PC-9 (cell line): ENCODE measurements at regions not wholly inside any gene's neighbourhood (a gene's known extent, or its start where the extent isn't known, plus 50 kb on each side); places are given as distances from the start of the nearest gene placed in this dataset.

Experiments
- BruUV-seq: library from RNA; stranded (reverse); fragments of 400-500 nt; replicated peaks from 2 replicates; lab custom pipeline; 2021; lab: Mats Ljungman, UMichigan
- CTCF ChIA-PET: fragments of 300-600 bp; sonication (Branson Sonifier 250); formaldehyde crosslinking; loops from one replicate; lab custom pipeline; 2022; ENCODE audit warnings: antibody characterized with exemption; lab: Charles Lee
- POLR2A ChIA-PET: fragments of 300-600 bp; sonication (Branson Sonifier 250); formaldehyde crosslinking; loops from one replicate; lab custom pipeline; 2022; ENCODE audit warnings: antibody characterized with exemption; ENCODE audit not compliant: unreplicated experiment; lab: Charles Lee
- DNase-seq, 2 experiments: peaks; one replicate each; pipeline versions ENCODE4 v3.0.0 to v3.0.0-alpha.2; 2015 to 2022; ENCODE audit warnings: mixed read lengths in 1 of 2
- H2AFZ ChIP-seq: fragments of 200-600 bp; sonication (generic); 2 replicates; pipeline ENCODE4 v1.8.1; 2017; ENCODE audit warnings: antibody characterized with exemption
- H3F3A ChIP-seq: fragments of 200-600 bp; sonication (generic); 2 replicates; pipeline ENCODE4 v1.8.1; 2017; ENCODE audit warnings: antibody characterized with exemption, mild to moderate bottlenecking, low read depth; ENCODE audit not compliant: insufficient read depth
- H3K27ac ChIP-seq: fragments of 200-600 bp; sonication (generic); 2 replicates; pipeline ENCODE4 v1.6.1; 2016; ENCODE audit warnings: mixed run types
- H3K27me3 ChIP-seq: fragments of 200-600 bp; sonication (generic); 2 replicates; pipeline ENCODE4 v1.6.1; 2016; ENCODE audit warnings: low read depth, mixed run types; ENCODE audit not compliant: insufficient read depth
- H3K36me3 ChIP-seq: fragments of 200-600 bp; sonication (generic); 2 replicates; pipeline ENCODE4 v1.6.1; 2016; ENCODE audit warnings: low read depth, mixed run types
- H3K4me1 ChIP-seq: fragments of 200-600 bp; sonication (generic); replicated peaks from 2 replicates; pipeline ENCODE4 v1.6.1; 2016; ENCODE audit warnings: mixed run types; ENCODE audit not compliant: insufficient read depth
- H3K4me2 ChIP-seq: fragments of 200-600 bp; sonication (generic); 2 replicates; pipeline ENCODE4 v1.6.1; 2017; ENCODE audit warnings: mixed run types
- H3K4me3 ChIP-seq: fragments of 200-600 bp; sonication (generic); 2 replicates; pipeline ENCODE4 v1.6.1; 2016; ENCODE audit warnings: mixed run types
- H3K79me2 ChIP-seq: fragments of 200-600 bp; sonication (generic); 2 replicates; pipeline ENCODE4 v1.6.1; 2017; ENCODE audit warnings: low read depth, mixed run types
- H3K9me2 ChIP-seq: fragments of 200-600 bp; sonication (generic); 2 replicates; pipeline ENCODE4 v1.8.1; 2017; ENCODE audit warnings: mild to moderate bottlenecking; ENCODE audit not compliant: insufficient read depth
- H3K9me3 ChIP-seq: fragments of 200-600 bp; sonication (generic); 2 replicates; pipeline ENCODE4 v1.8.1; 2016; ENCODE audit warnings: low read depth; ENCODE audit not compliant: insufficient read depth
- H4K20me1 ChIP-seq: fragments of 200-600 bp; sonication (generic); 2 replicates; pipeline ENCODE4 v1.8.1; 2017; ENCODE audit not compliant: insufficient read depth
- EZH2 ChIP-seq: fragments of 200-600 bp; sonication (generic); IDR thresholded peaks from 2 replicates; pipeline ENCODE4 v1.8.0; 2017; ENCODE audit warnings: antibody characterized with exemption, low read depth
- intact Hi-C: fragments of 100-400 bp; cut with micrococcal nuclease; formaldehyde crosslinking; loops from one replicate; pipeline ENCODE4 v1.10.0; 2022; ENCODE audit not compliant: unreplicated experiment
- TF ChIP-seq, protein P1 (sequence below): fragments of 200-600 bp; sonication (generic); conservative IDR thresholded peaks from 2 replicates; pipeline ENCODE4 v1.6.1; 2017; ENCODE audit warnings: mixed run types, antibody characterized with exemption, mild to moderate bottlenecking, moderate library complexity

DNA sequence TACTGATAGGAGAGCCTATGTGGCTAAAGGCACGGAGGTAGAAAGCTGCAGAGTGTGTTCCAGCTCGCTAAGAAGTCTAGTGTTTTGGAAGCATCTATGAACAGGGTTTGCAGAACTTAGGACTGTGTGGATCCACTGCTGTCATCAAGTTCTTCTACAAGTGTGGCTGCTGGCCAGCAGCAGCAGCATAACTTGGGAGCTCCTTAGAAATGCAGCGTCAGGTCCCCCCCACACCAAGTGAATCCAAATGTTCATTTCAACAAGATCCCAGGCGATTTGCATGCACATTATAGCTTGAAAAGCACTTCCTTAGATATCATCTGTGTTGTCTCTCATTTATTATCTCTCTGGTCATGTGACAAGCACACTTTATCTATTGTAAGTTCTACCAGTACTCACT lies 131.9 kb upstream of the SHISA6 start:
- no peaks in the 10 kb centered on the region for H4K20me1 ChIP-seq
- no peaks in the 10 kb centered on the region for H3K27me3 ChIP-seq
- H3K9me3 ChIP-seq, result no peaks in the 10 kb centered on the region
- intact Hi-C loops, result no loop called here
- no peak overlapping the region for H3K4me2 ChIP-seq
- H3K4me1 ChIP-seq, result no peaks in the 10 kb centered on the region
- no peak for TF ChIP-seq EZH2
- TF ChIP-seq, protein P1, sequence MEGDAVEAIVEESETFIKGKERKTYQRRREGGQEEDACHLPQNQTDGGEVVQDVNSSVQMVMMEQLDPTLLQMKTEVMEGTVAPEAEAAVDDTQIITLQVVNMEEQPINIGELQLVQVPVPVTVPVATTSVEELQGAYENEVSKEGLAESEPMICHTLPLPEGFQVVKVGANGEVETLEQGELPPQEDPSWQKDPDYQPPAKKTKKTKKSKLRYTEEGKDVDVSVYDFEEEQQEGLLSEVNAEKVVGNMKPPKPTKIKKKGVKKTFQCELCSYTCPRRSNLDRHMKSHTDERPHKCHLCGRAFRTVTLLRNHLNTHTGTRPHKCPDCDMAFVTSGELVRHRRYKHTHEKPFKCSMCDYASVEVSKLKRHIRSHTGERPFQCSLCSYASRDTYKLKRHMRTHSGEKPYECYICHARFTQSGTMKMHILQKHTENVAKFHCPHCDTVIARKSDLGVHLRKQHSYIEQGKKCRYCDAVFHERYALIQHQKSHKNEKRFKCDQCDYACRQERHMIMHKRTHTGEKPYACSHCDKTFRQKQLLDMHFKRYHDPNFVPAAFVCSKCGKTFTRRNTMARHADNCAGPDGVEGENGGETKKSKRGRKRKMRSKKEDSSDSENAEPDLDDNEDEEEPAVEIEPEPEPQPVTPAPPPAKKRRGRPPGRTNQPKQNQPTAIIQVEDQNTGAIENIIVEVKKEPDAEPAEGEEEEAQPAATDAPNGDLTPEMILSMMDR, result no peak
- BruUV-seq, result no TSS peak
- H3K4me3 ChIP-seq, result no peak overlapping the region
- POLR2A ChIA-PET, result no interaction called here
- DNase-seq, result no peak
- no peaks in the 10 kb centered on the region for H3K79me2 ChIP-seq
- CTCF ChIA-PET, result no interaction called here
- H3K36me3 ChIP-seq, result no peaks in the 10 kb centered on the region
- H3F3A ChIP-seq, result no peaks in the 10 kb centered on the region
- H3K27ac ChIP-seq, result no peak overlapping the region
- H2AFZ ChIP-seq, result no peak overlapping the region
- no peaks in the 10 kb centered on the region for H3K9me2 ChIP-seq

DNA sequence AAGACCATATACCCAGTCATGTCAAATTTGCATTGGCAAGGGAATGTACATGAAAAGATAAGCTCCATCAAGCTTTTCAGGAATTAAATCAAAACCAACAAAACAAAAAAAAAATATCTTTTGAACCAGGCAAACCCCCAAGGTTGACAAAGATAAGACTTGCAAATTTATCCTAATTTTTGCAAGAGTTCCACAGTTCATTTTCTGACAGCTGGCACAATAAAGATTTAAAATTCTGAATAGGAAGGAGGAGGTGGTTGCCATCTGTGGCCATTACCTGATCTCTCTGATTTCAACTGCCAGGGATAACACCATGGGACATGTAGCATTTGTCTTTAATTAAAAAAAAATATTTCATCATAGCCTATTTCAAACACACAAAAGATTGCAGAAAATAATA lies 135.9 kb upstream of the SHISA6 start:
- intact Hi-C loops, result no loop called here
- no TSS peak for BruUV-seq

DNA sequence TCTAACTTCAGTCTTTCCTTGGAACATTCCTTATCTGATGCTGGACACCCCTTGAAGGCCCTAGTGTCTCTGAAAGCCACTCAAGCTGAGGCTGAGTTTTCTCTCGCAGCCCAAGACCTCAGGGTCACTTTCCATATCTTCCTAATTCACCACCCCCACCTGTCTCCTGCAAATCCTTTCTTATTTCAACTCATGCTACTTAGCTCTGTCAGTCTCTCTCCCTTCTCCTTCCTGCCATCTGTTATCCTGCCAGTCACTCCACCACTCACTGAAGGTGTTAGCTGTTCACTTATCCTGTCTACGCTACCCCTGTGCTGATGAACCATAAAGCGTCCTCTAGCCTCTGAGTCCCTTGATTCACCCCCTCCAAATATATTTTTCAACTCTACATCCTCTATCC lies 143.9 kb upstream of the SHISA6 start:
- ChIA-PET POLR2A (no interaction called here), CTCF (no interaction called here)
- H4K20me1 ChIP-seq, result no peaks in the 10 kb centered on the region
- H2AFZ ChIP-seq, result no peak overlapping the region
- no peaks in the 10 kb centered on the region for H3K9me3 ChIP-seq
- intact Hi-C loops, result no loop called here
- H3K4me1 ChIP-seq, result no peaks in the 10 kb centered on the region
- no peaks in the 10 kb centered on the region for H3K9me2 ChIP-seq
- H3K4me3 ChIP-seq, result no peak overlapping the region
- no peak for DNase-seq
- peaks cover 12% of the 10 kb centered on the region; the same call in 1 of the 2 replicates for H3K27me3 ChIP-seq
- H3K79me2 ChIP-seq, result no peaks in the 10 kb centered on the region
- no peak overlapping the region for H3K27ac ChIP-seq
- no peaks in the 10 kb centered on the region for H3F3A ChIP-seq
- no peak overlapping the region for H3K4me2 ChIP-seq
- H3K36me3 ChIP-seq, result no peaks in the 10 kb centered on the region
- no TSS peak for BruUV-seq
- no peak for TF ChIP-seq EZH2
- TF ChIP-seq, protein P1, result no peak

More for the DNA sequence above, 135.9 kb upstream of the SHISA6 start:
- H3K4me2 ChIP-seq, result no peak overlapping the region
- TF ChIP-seq EZH2, result no peak
- TF ChIP-seq, protein P1, result no peak
- H3K79me2 ChIP-seq, result no peaks in the 10 kb centered on the region
- 0 out of 2 replicates have a peak, but pooled peaks cover 4% of the 10 kb centered on the region for H3K27me3 ChIP-seq
- no peak overlapping the region for H3K27ac ChIP-seq
- H3K9me2 ChIP-seq, result no peaks in the 10 kb centered on the region
- H3F3A ChIP-seq, result no peaks in the 10 kb centered on the region
- H4K20me1 ChIP-seq, result no peaks in the 10 kb centered on the region
- no peaks in the 10 kb centered on the region for H3K4me1 ChIP-seq
- no peak overlapping the region for H2AFZ ChIP-seq
- DNase-seq, result no peak
- ChIA-PET POLR2A (no interaction called here), CTCF (no interaction called here)
- H3K9me3 ChIP-seq, result no peaks in the 10 kb centered on the region
- no peak overlapping the region for H3K4me3 ChIP-seq
- no peaks in the 10 kb centered on the region for H3K36me3 ChIP-seq
